Natural killer cell (primary cell): ENCODE measurements at regions not wholly inside any gene's neighbourhood (a gene's known extent, or its start where the extent isn't known, plus 50 kb on each side); places are given as distances from the start of the nearest gene placed in this dataset.

Experiments
- ATAC-seq, 3 donors: fragments of 150-1000 bp in 2 of 3; fragments of 200-7000 bp in 1 of 3; cut with Tn5 transposase; 1 replicate in 1 of 3; 2 replicates in 2 of 3; pipeline ENCODE4 v1.10.0; 2021; ENCODE audit warnings: mild to moderate bottlenecking in 2 of 3, moderate library complexity in 2 of 3
- DNase-seq, 2 donors: peaks; one replicate each; pipeline versions ENCODE4 v3.0.0 to v3.0.0-alpha.2; 2013 to 2021; ENCODE audit warnings: mixed read lengths in 1 of 2
- H3K27ac ChIP-seq: one replicate; pipeline ENCODE4 v1.5.1; 2013; ENCODE audit warnings: mild to moderate bottlenecking, low read length
- H3K27me3 ChIP-seq: one replicate; pipeline ENCODE4 v1.6.1; 2013; ENCODE audit warnings: low read length; ENCODE audit not compliant: control insufficient read depth, insufficient read depth
- H3K36me3 ChIP-seq: one replicate; pipeline ENCODE4 v1.6.1; 2013; ENCODE audit warnings: low read length; ENCODE audit not compliant: control insufficient read depth, insufficient read depth
- H3K4me1 ChIP-seq: one replicate; pipeline ENCODE4 v1.6.1; 2013; ENCODE audit warnings: low read length; ENCODE audit not compliant: control insufficient read depth, insufficient read depth
- H3K4me3 ChIP-seq: one replicate; pipeline ENCODE4 v1.5.1; 2013; ENCODE audit warnings: low read length
- H3K9me3 ChIP-seq: one replicate; pipeline ENCODE4 v1.6.1; 2013; ENCODE audit warnings: low read length; ENCODE audit not compliant: control insufficient read depth, insufficient read depth
- H3K27ac Mint-ChIP-seq, 2 donors: one replicate each; pipeline ENCODE4 v1.8.0; 2022; ENCODE audit warnings: mild to moderate bottlenecking in 2 of 2, mixed read lengths in 2 of 2, moderate library complexity in 1 of 2
- H3K27me3 Mint-ChIP-seq, 2 donors: one replicate each; pipeline ENCODE4 v1.8.0; 2022; ENCODE audit warnings: low read depth in 2 of 2, mixed read lengths in 2 of 2
- H3K36me3 Mint-ChIP-seq: one replicate; pipeline ENCODE4 v1.8.0; 2022; ENCODE audit warnings: mixed read lengths
- H3K4me1 Mint-ChIP-seq, 2 donors: one replicate each; pipeline ENCODE4 v1.8.0; 2022; ENCODE audit warnings: mixed read lengths in 2 of 2
- H3K4me3 Mint-ChIP-seq: one replicate; pipeline ENCODE4 v1.8.0; 2022; ENCODE audit warnings: mild to moderate bottlenecking, moderate library complexity, mixed read lengths
- H3K9me3 Mint-ChIP-seq, 2 donors: one replicate each; pipeline ENCODE4 v1.8.0; 2022; ENCODE audit warnings: mixed read lengths in 2 of 2
- WGBS: methylation state at CpG from one replicate; pipeline ENCODE4 v1.1.7; 2013; ENCODE audit warnings: missing lambda C conversion rate; ENCODE audit not compliant: insufficient coverage; 5-methylcytosine and 5-hydroxymethylcytosine counted together
- intact Hi-C: fragments of 100-400 bp; cut with micrococcal nuclease; formaldehyde crosslinking; loops from one replicate; pipeline ENCODE4 v1.14.2; 2022
- TF ChIP-seq, protein P1 (sequence below): fragments of 200-600 bp; IDR thresholded peaks from one replicate; pipeline ENCODE4 v1.8.0; 2022; ENCODE audit warnings: antibody characterized with exemption

DNA sequence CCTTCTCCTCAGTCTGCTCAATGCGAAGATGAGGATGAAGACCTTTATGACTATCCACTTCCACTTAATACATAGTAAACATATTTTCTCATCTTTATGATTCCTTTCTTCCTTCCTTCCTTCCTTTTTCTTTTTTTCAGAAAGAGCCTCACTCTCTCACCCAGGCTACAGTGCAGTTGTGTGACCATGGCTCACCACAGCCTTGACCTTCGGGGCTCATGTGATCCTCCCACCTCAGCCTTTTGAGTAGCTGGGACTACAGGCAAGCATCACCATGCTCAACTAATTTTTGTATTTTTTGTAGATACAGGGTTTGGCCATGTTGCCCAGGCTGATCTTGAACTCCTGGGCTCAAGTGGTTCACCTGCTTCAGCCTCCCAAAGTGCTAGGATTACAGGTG lies 52.0 kb upstream of the RAP2B start:
- H3K4me3 Mint-ChIP-seq, result no peak overlapping the region

DNA sequence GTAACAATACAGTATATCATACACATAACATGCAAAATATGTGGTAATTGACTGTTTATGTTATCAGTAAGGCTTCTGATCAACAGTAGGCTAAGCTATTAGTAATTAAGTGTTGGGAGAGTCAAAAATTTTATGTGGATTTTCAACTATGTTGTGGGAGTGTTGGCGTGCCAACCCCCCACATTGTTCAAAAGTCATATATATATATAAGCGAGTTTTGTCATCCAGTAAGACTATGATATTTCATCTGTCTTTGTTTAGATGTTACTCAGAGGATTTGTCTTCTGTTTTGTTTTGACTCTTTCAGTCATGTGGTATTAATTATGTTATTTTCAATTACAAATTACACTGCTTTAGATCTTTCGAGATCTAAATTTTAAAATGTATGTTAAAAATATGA lies 51.0 kb upstream of the RAP2B start:
- TF ChIP-seq, protein P1, sequence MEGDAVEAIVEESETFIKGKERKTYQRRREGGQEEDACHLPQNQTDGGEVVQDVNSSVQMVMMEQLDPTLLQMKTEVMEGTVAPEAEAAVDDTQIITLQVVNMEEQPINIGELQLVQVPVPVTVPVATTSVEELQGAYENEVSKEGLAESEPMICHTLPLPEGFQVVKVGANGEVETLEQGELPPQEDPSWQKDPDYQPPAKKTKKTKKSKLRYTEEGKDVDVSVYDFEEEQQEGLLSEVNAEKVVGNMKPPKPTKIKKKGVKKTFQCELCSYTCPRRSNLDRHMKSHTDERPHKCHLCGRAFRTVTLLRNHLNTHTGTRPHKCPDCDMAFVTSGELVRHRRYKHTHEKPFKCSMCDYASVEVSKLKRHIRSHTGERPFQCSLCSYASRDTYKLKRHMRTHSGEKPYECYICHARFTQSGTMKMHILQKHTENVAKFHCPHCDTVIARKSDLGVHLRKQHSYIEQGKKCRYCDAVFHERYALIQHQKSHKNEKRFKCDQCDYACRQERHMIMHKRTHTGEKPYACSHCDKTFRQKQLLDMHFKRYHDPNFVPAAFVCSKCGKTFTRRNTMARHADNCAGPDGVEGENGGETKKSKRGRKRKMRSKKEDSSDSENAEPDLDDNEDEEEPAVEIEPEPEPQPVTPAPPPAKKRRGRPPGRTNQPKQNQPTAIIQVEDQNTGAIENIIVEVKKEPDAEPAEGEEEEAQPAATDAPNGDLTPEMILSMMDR, result no peak
- H3K9me3 Mint-ChIP-seq, result no peaks in the 10 kb centered on the region
- intact Hi-C loops, result no loop called here

More for the DNA sequence above, 52.0 kb upstream of the RAP2B start:
- H3K27ac Mint-ChIP-seq, result no peak overlapping the region
- WGBS, result 98% methylated on average over 2 of the region's 2 CpGs
- no peak overlapping the region for H3K27ac ChIP-seq
- H3K36me3 ChIP-seq, result no peaks in the 10 kb centered on the region
- no peaks in the 10 kb centered on the region for H3K27me3 ChIP-seq
- peaks cover 0 to under 1% of the 10 kb centered on the region in 2 donors for H3K4me1 Mint-ChIP-seq
- peaks cover 0 to 2% of the 10 kb centered on the region in 2 donors for H3K27me3 Mint-ChIP-seq
- H3K4me3 ChIP-seq, result no peak overlapping the region
- no peaks in the 10 kb centered on the region for H3K9me3 ChIP-seq
- H3K9me3 Mint-ChIP-seq, result no peaks in the 10 kb centered on the region
- no peaks in the 10 kb centered on the region for H3K4me1 ChIP-seq
- H3K36me3 Mint-ChIP-seq, result no peaks in the 10 kb centered on the region
- TF ChIP-seq, protein P1, result no peak
- ATAC-seq (no peak), DNase-seq (no peak)
- intact Hi-C loops, result no loop called here

More for the DNA sequence above, 51.0 kb upstream of the RAP2B start:
- Histone ChIP-seq H3K36me3 (no peaks in the 10 kb centered on the region), H3K4me1 (no peaks in the 10 kb centered on the region), H3K27ac (no peak overlapping the region), H3K9me3 (no peaks in the 10 kb centered on the region), H3K27me3 (no peaks in the 10 kb centered on the region), H3K4me3 (no peak overlapping the region)
- no peak overlapping the region for H3K4me3 Mint-ChIP-seq
- no peaks in the 10 kb centered on the region for H3K4me1 Mint-ChIP-seq
- no CpG with 5 or more reads among the region's 3 CpGs for WGBS
- no peak overlapping the region for H3K27ac Mint-ChIP-seq
- no peak for DNase-seq
- no peaks in the 10 kb centered on the region for H3K36me3 Mint-ChIP-seq
- peaks cover 0 to 2% of the 10 kb centered on the region in 2 donors for H3K27me3 Mint-ChIP-seq
- ATAC-seq, result no peak
